Endothelial cell of hepatic sinusoid (primary cell): ENCODE measurements at regions not wholly inside any gene's neighbourhood (a gene's known extent, or its start where the extent isn't known, plus 50 kb on each side); places are given as distances from the start of the nearest gene placed in this dataset.
"Not testable (repeated sequence)": the region's sequence is repeated elsewhere in the genome, so short reads cannot be mapped to it uniquely, and the experiment has no call there.

ENCODE experiments used
- in situ Hi-C: cut with HindIII; loops from 2 replicates; pipeline ENCODE4 v1.10.0; 2017; ENCODE audit warnings: low sequenced_read_pairs

GRCh38 chr9:103611950-103612349 lies 482.2 kb upstream of the SMC2 start:
- in situ Hi-C loops: not testable (repeated sequence)

GRCh38 chr9:103615994-103616393 lies 478.1 kb upstream of the SMC2 start:
- in situ Hi-C loops: no loop called here

- in situ Hi-C loops: no loop called here
Observed at GRCh38 chr9:103617046-103617445, 477.1 kb upstream of the SMC2 start.

- in situ Hi-C loops: no loop called here
Observed at GRCh38 chr9:103625161-103625804, 468.8 kb upstream of the SMC2 start.

GRCh38 chr9:103627731-103628130 lies 466.4 kb upstream of the SMC2 start:
- in situ Hi-C loops: no loop called here

- in situ Hi-C loops: no loop called here
Observed at GRCh38 chr9:103649086-103649485, 445.0 kb upstream of the SMC2 start.

GRCh38 chr9:103658156-103658555 lies 436.0 kb upstream of the SMC2 start:
- in situ Hi-C loops: no loop called here

GRCh38 chr9:103660830-103661229 lies 433.3 kb upstream of the SMC2 start:
- in situ Hi-C loops: no loop called here

GRCh38 chr9:103661663-103662062 lies 432.4 kb upstream of the SMC2 start:
- in situ Hi-C loops: no loop called here

- in situ Hi-C loops: no loop called here
Observed at GRCh38 chr9:103669296-103669695, 424.8 kb upstream of the SMC2 start.

GRCh38 chr9:103674271-103674670 lies 419.8 kb upstream of the SMC2 start:
- in situ Hi-C loops: no loop called here

GRCh38 chr9:103680581-103680980 lies 413.5 kb upstream of the SMC2 start:
- in situ Hi-C loops: no loop called here

GRCh38 chr9:103681435-103681834 lies 412.7 kb upstream of the SMC2 start:
- in situ Hi-C loops: no loop called here

- in situ Hi-C loops: no loop called here
Observed at GRCh38 chr9:103700195-103700962, 393.7 kb upstream of the SMC2 start.

- in situ Hi-C loops: no loop called here
Observed at GRCh38 chr9:103702572-103702971, 391.5 kb upstream of the SMC2 start.

- in situ Hi-C loops: no loop called here
Observed at GRCh38 chr9:103707181-103707580, 386.9 kb upstream of the SMC2 start.

- in situ Hi-C loops: no loop called here
Observed at GRCh38 chr9:103709366-103709765, 384.7 kb upstream of the SMC2 start.

- in situ Hi-C loops: no loop called here
Observed at GRCh38 chr9:103713631-103714030, 380.5 kb upstream of the SMC2 start.

GRCh38 chr9:103714992-103715391 lies 379.1 kb upstream of the SMC2 start:
- in situ Hi-C loops: no loop called here

- in situ Hi-C loops: no loop called here
Observed at GRCh38 chr9:103721056-103721455, 373.1 kb upstream of the SMC2 start.

- in situ Hi-C loops: no loop called here
Observed at GRCh38 chr9:103730866-103731265, 363.2 kb upstream of the SMC2 start.

GRCh38 chr9:103731541-103731940 lies 362.6 kb upstream of the SMC2 start:
- in situ Hi-C loops: no loop called here

- in situ Hi-C loops: no loop called here
Observed at GRCh38 chr9:103734471-103734870, 359.6 kb upstream of the SMC2 start.
